T-cell (primary cell): ENCODE measurements at regions not wholly inside any gene's neighbourhood (a gene's known extent, or its start where the extent isn't known, plus 50 kb on each side); places are given as distances from the start of the nearest gene placed in this dataset.
"Not testable (repeated sequence)": the region's sequence is repeated elsewhere in the genome, so short reads cannot be mapped to it uniquely, and the experiment has no call there.

Experiments used
- ATAC-seq, 4 experiments: fragments of 200-7000 bp in 3 of 4; fragments of 150-1000 bp in 1 of 4; cut with Tn5 transposase; replicated peaks in 1 of 4; 1 replicate in 3 of 4; 2 replicates in 1 of 4; pipeline ENCODE4 v1.10.0; 2021; ENCODE audit warnings: moderate library complexity in 3 of 4, mild to moderate bottlenecking in 2 of 4, moderate number of reproducible peaks in 1 of 4
- CTCF ChIA-PET, 2 donors: fragments of 300-600 bp; sonication (Branson Sonifier 250); formaldehyde crosslinking; loops; one replicate each; lab custom pipeline; 2022; ENCODE audit warnings: antibody characterized with exemption in 2 of 2; lab: Charles Lee
- POLR2A ChIA-PET, 2 donors: fragments of 300-600 bp; sonication (Branson Sonifier 250); formaldehyde crosslinking; loops; one replicate each; lab custom pipeline; 2022; ENCODE audit warnings: antibody characterized with exemption in 2 of 2; lab: Charles Lee
- DNase-seq, 35 experiments: peaks; one replicate each; pipeline versions ENCODE4 v3.0.0 to v3.0.0-alpha.2; 2013 to 2023
- H3K27ac ChIP-seq: one replicate; pipeline ENCODE4 v1.5.1; 2013; ENCODE audit warnings: low read length
- H3K27me3 ChIP-seq, 2 experiments: replicated peaks in 1 of 2; 1 replicate in 1 of 2; 2 replicates in 1 of 2; pipeline versions ENCODE4 v1.6.1 to v1.7.0; 2013; ENCODE audit warnings: low read length in 1 of 2, mixed read lengths in 1 of 2; ENCODE audit not compliant: control insufficient read depth in 2 of 2, insufficient read depth in 2 of 2; ENCODE audit errors: extremely low read depth in 1 of 2
- H3K36me3 ChIP-seq, 2 donors: 1 replicate in 1 of 2; 2 replicates in 1 of 2; pipeline versions ENCODE4 v1.6.1 to v1.7.0; 2013; ENCODE audit warnings: low read length in 1 of 2; ENCODE audit not compliant: control insufficient read depth in 2 of 2, insufficient read depth in 1 of 2; ENCODE audit errors: extremely low read depth in 1 of 2
- H3K4me1 ChIP-seq, 2 experiments: 1 replicate in 1 of 2; 2 replicates in 1 of 2; pipeline versions ENCODE4 v1.6.1 to v1.7.0; 2013; ENCODE audit warnings: low read length in 2 of 2, mixed read lengths in 1 of 2; ENCODE audit not compliant: insufficient read depth in 2 of 2, control insufficient read depth in 1 of 2; ENCODE audit errors: extremely low read depth in 1 of 2
- H3K4me3 ChIP-seq, 2 donors: 1 replicate in 1 of 2; 2 replicates in 1 of 2; pipeline versions ENCODE4 v1.5.1 to v1.7.0; 2013; ENCODE audit warnings: mild to moderate bottlenecking in 2 of 2, low read length in 1 of 2, moderate library complexity in 1 of 2; ENCODE audit not compliant: control insufficient read depth in 1 of 2; ENCODE audit errors: extremely low read depth in 1 of 2
- H3K9me3 ChIP-seq: 2 replicates; pipeline ENCODE4 v1.7.0; 2013
- H3K27ac Mint-ChIP-seq, 2 donors: one replicate each; pipeline ENCODE4 v1.8.0; 2020 to 2021; ENCODE audit warnings: mild to moderate bottlenecking in 2 of 2, mixed read lengths in 2 of 2
- H3K27me3 Mint-ChIP-seq, 2 donors: one replicate each; pipeline ENCODE4 v1.8.0; 2021 to 2022; ENCODE audit warnings: mixed read lengths in 2 of 2
- H3K36me3 Mint-ChIP-seq: one replicate; pipeline ENCODE4 v1.8.0; 2021; ENCODE audit warnings: mixed read lengths
- H3K4me1 Mint-ChIP-seq, 3 donors: one replicate each; pipeline ENCODE4 v1.8.0; 2020 to 2022; ENCODE audit warnings: mixed read lengths in 3 of 3, mild to moderate bottlenecking in 1 of 3
- H3K4me3 Mint-ChIP-seq, 3 donors: one replicate each; pipeline ENCODE4 v1.8.0; 2020 to 2022; ENCODE audit warnings: mild to moderate bottlenecking in 3 of 3, mixed read lengths in 3 of 3, moderate library complexity in 3 of 3
- H3K9me3 Mint-ChIP-seq, 3 donors: one replicate each; pipeline ENCODE4 v1.8.0; 2020 to 2022; ENCODE audit warnings: mixed read lengths in 3 of 3
- WGBS: methylation state at CpG from one replicate; pipeline ENCODE4 v1.1.5; 2013; ENCODE audit warnings: missing lambda C conversion rate; ENCODE audit not compliant: insufficient coverage; 5-methylcytosine and 5-hydroxymethylcytosine counted together

- DNase-seq, H3K4me3 Mint-ChIP-seq, ATAC-seq, H3K4me1 ChIP-seq, POLR2A ChIA-PET, H3K4me3 ChIP-seq, H3K27ac Mint-ChIP-seq, CTCF ChIA-PET, H3K27me3 Mint-ChIP-seq, H3K4me1 Mint-ChIP-seq, H3K36me3 Mint-ChIP-seq, H3K9me3 ChIP-seq, H3K36me3 ChIP-seq, H3K27ac ChIP-seq, H3K27me3 ChIP-seq: not testable (repeated sequence)
- WGBS = 90% methylated on average over 22 of the region's 27 CpGs
- peaks cover 5 to 21% (median 19%) of the 10 kb centered on the region in 3 donors for H3K9me3 Mint-ChIP-seq
These were observed 224.3 kb upstream of the ID4 start for GRCh38 chr6:19612672-19613466.

GRCh38 chr6:19613678-19614077 is 223.5 kb upstream of the ID4 start:
- no peaks in the 10 kb centered on the region for H3K27me3 Mint-ChIP-seq
- CTCF ChIA-PET = no interaction called here

GRCh38 chr6:19616022-19616421 is 221.1 kb upstream of the ID4 start:
- H3K4me3 Mint-ChIP-seq = no peak overlapping the region
- Histone ChIP-seq H3K9me3 (peaks cover 2% of the 10 kb centered on the region), H3K27me3 (peaks cover 0 to 4% of the 10 kb centered on the region in 2 experiments), H3K4me1 (no peaks in the 10 kb centered on the region), H3K4me3 (no peak overlapping the region), H3K27ac (no peak overlapping the region), H3K36me3 (no peaks in the 10 kb centered on the region)
- no peak for ATAC-seq
- H3K36me3 Mint-ChIP-seq = no peaks in the 10 kb centered on the region
- peaks cover 20 to 25% (median 22%) of the 10 kb centered on the region in 3 donors for H3K9me3 Mint-ChIP-seq
- ChIA-PET POLR2A (no interaction called here), CTCF (no interaction called here)
- H3K27ac Mint-ChIP-seq = no peak overlapping the region
- DNase-seq = no peak
- no peaks in the 10 kb centered on the region for H3K4me1 Mint-ChIP-seq
- no peaks in the 10 kb centered on the region for H3K27me3 Mint-ChIP-seq

More at GRCh38 chr6:19613678-19614077, 223.5 kb upstream of the ID4 start:
- whole genome bisulfite sequencing = 70% methylated on average over 3 of the region's 5 CpGs
- H3K9me3 ChIP-seq = no peaks in the 10 kb centered on the region
- H3K4me3 ChIP-seq = no peak overlapping the region
- DNase-seq (no peak), ATAC-seq (no peak)
- Mint-ChIP-seq H3K4me1 (no peaks in the 10 kb centered on the region), H3K4me3 (no peak overlapping the region), H3K9me3 (peaks cover 10 to 21% (median 19%) of the 10 kb centered on the region in 3 donors), H3K27ac (no peak overlapping the region), H3K36me3 (no peaks in the 10 kb centered on the region)
- no peaks in the 10 kb centered on the region for H3K36me3 ChIP-seq
- peaks cover 0 to 4% of the 10 kb centered on the region in 2 experiments for H3K27me3 ChIP-seq
- H3K4me1 ChIP-seq = no peaks in the 10 kb centered on the region
- no peak overlapping the region for H3K27ac ChIP-seq
- POLR2A ChIA-PET = no interaction called here

- Mint-ChIP-seq H3K4me1 (no peaks in the 10 kb centered on the region), H3K27ac (no peak overlapping the region), H3K9me3 (peaks cover 3 to 5% (median 4%) of the 10 kb centered on the region in 3 donors), H3K36me3 (no peaks in the 10 kb centered on the region), H3K27me3 (no peaks in the 10 kb centered on the region), H3K4me3 (no peak overlapping the region)
- no peaks in the 10 kb centered on the region for H3K36me3 ChIP-seq
- no peak overlapping the region for H3K4me3 ChIP-seq
- ChIA-PET POLR2A (no interaction called here), CTCF (no interaction called here)
- H3K9me3 ChIP-seq = no peaks in the 10 kb centered on the region
- no peaks in the 10 kb centered on the region for H3K4me1 ChIP-seq
- H3K27me3 ChIP-seq = no peaks in the 10 kb centered on the region
- WGBS = 74% methylated on average over 4 of the region's 5 CpGs
- ATAC-seq (no peak), DNase-seq (no peak)
- no peak overlapping the region for H3K27ac ChIP-seq
These were observed 204.9 kb upstream of the ID4 start for GRCh38 chr6:19632230-19632629.

- CTCF ChIA-PET = no interaction called here
- H3K4me1 Mint-ChIP-seq = no peaks in the 10 kb centered on the region
- WGBS = no CpG with 5 or more reads among the region's 3 CpGs
- Histone ChIP-seq H3K27ac (no peak overlapping the region), H3K36me3 (no peaks in the 10 kb centered on the region), H3K27me3 (no peaks in the 10 kb centered on the region), H3K9me3 (no peaks in the 10 kb centered on the region), H3K4me1 (no peaks in the 10 kb centered on the region), H3K4me3 (no peak overlapping the region)
- no peak overlapping the region for H3K4me3 Mint-ChIP-seq
- no peak overlapping the region for H3K27ac Mint-ChIP-seq
- H3K27me3 Mint-ChIP-seq = no peaks in the 10 kb centered on the region
- peaks cover 3 to 5% (median 4%) of the 10 kb centered on the region in 3 donors for H3K9me3 Mint-ChIP-seq
- DNase-seq = no peak
- H3K36me3 Mint-ChIP-seq = no peaks in the 10 kb centered on the region
- POLR2A ChIA-PET = no interaction called here
- no peak for ATAC-seq
These were observed 204.4 kb upstream of the ID4 start for GRCh38 chr6:19632786-19633185.

GRCh38 chr6:19635728-19636127 is 201.4 kb upstream of the ID4 start:
- Histone ChIP-seq H3K27me3 (no peaks in the 10 kb centered on the region), H3K27ac (no peak overlapping the region), H3K4me3 (no peak overlapping the region), H3K36me3 (no peaks in the 10 kb centered on the region), H3K9me3 (no peaks in the 10 kb centered on the region), H3K4me1 (no peaks in the 10 kb centered on the region)
- Mint-ChIP-seq H3K4me1 (no peaks in the 10 kb centered on the region), H3K36me3 (no peaks in the 10 kb centered on the region), H3K27me3 (no peaks in the 10 kb centered on the region), H3K27ac (no peak overlapping the region), H3K4me3 (no peak overlapping the region), H3K9me3 (peaks cover 3 to 13% (median 4%) of the 10 kb centered on the region in 3 donors)
- ChIA-PET CTCF (no interaction called here), POLR2A (no interaction called here)
- DNase-seq (no peak), ATAC-seq (no peak)
- WGBS = no CpG with 5 or more reads among the region's 2 CpGs
